ENCODE measurements at regions not wholly inside any gene's neighbourhood (a gene's known extent, or its start where the extent isn't known, plus 50 kb on each side); places are given as distances from the start of the nearest gene placed in this dataset.
"Not testable (repeated sequence)": the region's sequence is repeated elsewhere in the genome, so short reads cannot be mapped to it uniquely, and the experiment has no call there.

DNA sequence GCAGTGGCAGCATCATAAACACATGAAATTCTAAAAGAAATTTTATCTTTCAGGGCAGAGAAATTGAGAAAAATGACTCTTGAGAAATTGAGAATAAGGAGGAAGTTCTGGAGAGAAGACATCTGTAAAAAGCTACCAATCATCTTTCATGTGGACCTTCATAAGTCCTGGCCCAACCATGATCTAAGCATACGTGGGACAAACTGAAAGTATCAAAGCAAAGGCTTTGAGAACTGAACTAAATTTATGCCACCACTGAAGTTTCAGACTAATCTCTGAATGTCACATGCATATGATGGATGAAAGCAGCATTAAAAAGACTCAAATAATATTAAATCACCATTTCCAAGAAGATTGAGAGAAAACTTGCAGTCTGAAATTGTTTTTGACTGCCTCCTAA is 1502.8 kb upstream of the LRRTM3 start:
- TF ChIP-seq, protein P1, sequence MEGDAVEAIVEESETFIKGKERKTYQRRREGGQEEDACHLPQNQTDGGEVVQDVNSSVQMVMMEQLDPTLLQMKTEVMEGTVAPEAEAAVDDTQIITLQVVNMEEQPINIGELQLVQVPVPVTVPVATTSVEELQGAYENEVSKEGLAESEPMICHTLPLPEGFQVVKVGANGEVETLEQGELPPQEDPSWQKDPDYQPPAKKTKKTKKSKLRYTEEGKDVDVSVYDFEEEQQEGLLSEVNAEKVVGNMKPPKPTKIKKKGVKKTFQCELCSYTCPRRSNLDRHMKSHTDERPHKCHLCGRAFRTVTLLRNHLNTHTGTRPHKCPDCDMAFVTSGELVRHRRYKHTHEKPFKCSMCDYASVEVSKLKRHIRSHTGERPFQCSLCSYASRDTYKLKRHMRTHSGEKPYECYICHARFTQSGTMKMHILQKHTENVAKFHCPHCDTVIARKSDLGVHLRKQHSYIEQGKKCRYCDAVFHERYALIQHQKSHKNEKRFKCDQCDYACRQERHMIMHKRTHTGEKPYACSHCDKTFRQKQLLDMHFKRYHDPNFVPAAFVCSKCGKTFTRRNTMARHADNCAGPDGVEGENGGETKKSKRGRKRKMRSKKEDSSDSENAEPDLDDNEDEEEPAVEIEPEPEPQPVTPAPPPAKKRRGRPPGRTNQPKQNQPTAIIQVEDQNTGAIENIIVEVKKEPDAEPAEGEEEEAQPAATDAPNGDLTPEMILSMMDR (IDR thresholded peaks at IDR 0.05; ENCODE audit: low read depth, low read length): no peak
- no peak overlapping the region for H3K4me3 ChIP-seq (replicated peaks in 1 of 2; ENCODE audit: low read depth in 2 of 2, low read length in 2 of 2)
- DNase-seq (ENCODE audit: low read depth in 2 of 2): no peak

DNA sequence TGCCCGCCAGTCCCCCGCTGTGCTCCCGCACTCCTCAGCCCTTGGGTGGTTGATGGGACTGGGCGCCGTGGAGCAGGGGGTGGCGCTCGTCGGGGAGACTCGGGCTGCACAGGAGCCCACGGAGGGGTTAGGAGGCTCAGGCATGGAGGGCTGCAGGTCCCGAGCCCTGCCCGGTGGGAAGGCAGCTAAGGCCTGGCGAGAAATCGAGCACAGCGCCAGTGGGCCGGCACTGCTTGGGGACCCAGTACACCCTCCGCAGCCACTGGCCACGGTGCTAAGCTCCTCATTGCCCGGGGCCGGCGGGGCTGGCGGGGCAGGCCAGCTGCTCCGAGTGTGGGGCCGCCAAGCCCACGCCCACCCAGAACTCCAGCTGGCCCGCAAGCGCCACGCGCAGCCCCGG is 1496.5 kb upstream of the LRRTM3 start:
- DNase-seq (ENCODE audit: low read depth in 2 of 2); H3K4me3 ChIP-seq (replicated peaks in 1 of 2; ENCODE audit: low read depth in 2 of 2, low read length in 2 of 2): not testable (repeated sequence)

DNA sequence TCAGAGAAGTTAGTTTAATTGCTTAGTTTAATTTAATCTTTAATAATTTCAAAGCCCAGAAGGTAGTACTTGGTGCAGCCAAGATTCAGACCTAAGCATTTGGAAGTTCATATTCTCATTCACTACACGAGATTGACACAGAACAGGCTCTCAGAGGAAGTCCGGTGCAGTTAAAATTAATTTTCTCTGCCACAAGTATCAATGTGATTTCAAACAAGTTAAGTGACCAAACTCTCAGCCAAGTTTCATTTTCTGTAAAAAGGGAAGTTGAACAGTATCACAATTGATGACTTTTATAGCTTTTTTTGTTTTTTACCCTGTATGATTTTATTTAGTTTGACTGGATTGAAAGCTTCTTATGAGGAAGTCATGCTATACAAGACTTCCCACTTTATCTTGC is 1494.9 kb upstream of the LRRTM3 start:
- no peak for DNase-seq (ENCODE audit: low read depth in 2 of 2)
- TF ChIP-seq, protein P1 (IDR thresholded peaks at IDR 0.05; ENCODE audit: low read depth, low read length): no peak
- no peak overlapping the region for H3K4me3 ChIP-seq (replicated peaks in 1 of 2; ENCODE audit: low read depth in 2 of 2, low read length in 2 of 2)

DNA sequence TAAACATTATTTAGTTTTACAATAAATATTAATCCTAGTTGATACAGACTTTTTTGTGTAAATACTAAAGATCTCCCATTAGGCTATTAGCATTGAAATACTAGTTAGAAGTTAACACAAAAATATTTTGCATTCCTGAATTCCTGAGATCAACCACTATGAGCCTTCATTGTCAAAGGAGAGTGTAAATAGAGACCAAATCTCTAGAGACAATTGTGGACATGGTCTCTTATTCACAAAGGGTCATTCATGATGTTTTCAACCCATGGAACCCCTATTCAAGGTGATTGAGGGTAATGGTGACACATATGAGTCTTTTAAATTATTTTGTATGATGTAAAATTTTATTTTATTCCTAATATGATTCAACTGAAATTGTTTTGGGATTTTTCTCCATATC is 1454.8 kb upstream of the LRRTM3 start:
- TF ChIP-seq, protein P1 (IDR thresholded peaks at IDR 0.05; ENCODE audit: low read depth, low read length): no peak
- H3K4me3 ChIP-seq (replicated peaks in 1 of 2; ENCODE audit: low read depth in 2 of 2, low read length in 2 of 2): no peak overlapping the region
- DNase-seq (ENCODE audit: low read depth in 2 of 2): no peak

DNA sequence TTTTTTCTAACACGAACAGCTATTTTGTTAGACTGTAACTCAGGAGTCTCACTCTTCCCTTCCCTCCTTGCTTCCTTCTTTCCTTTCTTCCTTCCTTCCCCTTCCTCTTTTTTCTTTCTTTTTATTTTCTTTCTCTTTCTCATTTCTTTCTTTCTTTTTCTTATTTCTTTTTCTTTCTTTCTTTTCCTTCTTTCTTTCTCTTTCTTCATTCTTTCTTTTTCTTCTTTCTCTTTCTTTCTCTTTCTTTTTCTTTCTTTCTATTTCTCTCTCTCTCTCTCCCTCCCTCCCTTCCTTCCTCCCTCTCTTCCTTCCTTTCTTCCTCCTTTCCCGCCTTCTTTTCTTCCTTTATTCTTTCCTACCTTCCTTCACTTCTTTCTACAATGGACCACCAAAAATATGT is 1443.0 kb upstream of the LRRTM3 start:
- H3K4me3 ChIP-seq (replicated peaks in 1 of 2; ENCODE audit: low read depth in 2 of 2, low read length in 2 of 2): no peak overlapping the region
- no peak for DNase-seq (ENCODE audit: low read depth in 2 of 2)
- TF ChIP-seq, protein P1 (IDR thresholded peaks at IDR 0.05; ENCODE audit: low read depth, low read length): no peak

DNA sequence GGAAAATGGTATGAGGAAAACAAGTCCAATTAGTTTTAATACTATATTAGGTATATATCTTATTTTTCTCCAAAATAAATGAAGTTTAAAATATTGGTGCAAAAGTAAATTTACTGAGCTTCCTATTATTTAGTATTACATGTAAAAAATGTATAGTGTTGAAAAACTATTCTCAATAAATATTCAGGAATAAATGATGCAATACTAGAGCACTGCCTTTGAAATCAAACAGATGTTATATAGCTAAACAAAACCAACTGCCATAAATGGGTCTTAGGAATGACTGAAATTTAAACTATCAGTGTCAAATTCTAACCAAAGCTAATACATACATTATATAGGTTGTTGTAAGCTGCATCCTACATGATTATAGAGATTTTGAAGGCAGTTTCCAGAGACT is 1434.0 kb upstream of the LRRTM3 start:
- H3K4me3 ChIP-seq (replicated peaks in 1 of 2; ENCODE audit: low read depth in 2 of 2, low read length in 2 of 2): no peak overlapping the region
- TF ChIP-seq, protein P1 (IDR thresholded peaks at IDR 0.05; ENCODE audit: low read depth, low read length): no peak
- DNase-seq (ENCODE audit: low read depth in 2 of 2): no peak

DNA sequence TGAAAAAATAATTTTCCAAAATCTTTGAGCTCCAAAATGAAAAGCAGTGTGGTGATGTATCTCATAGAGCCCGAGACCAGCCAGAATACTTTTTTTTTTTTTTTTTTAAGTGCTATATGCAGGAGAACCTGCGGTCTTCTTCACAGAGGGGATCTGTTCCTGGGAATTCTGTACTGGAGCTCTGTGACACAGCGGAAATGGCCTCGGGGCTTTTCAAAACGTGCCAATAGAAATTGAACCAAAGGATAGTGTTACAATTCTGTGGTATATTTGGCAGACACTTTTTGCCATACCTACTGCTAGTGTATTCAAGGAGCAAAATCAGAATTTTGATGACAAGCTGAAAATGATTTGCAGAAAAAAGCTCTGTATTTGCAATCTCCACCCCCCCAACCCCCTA is 1429.3 kb upstream of the LRRTM3 start:
- DNase-seq (ENCODE audit: low read depth in 2 of 2): no peak
- TF ChIP-seq, protein P1 (IDR thresholded peaks at IDR 0.05; ENCODE audit: low read depth, low read length): no peak
- H3K4me3 ChIP-seq (replicated peaks in 1 of 2; ENCODE audit: low read depth in 2 of 2, low read length in 2 of 2): no peak overlapping the region
